ENCODE measurements at regions not wholly inside any gene's neighbourhood (a gene's known extent, or its start where the extent isn't known, plus 50 kb on each side); places are given as distances from the start of the nearest gene placed in this dataset.

DNA sequence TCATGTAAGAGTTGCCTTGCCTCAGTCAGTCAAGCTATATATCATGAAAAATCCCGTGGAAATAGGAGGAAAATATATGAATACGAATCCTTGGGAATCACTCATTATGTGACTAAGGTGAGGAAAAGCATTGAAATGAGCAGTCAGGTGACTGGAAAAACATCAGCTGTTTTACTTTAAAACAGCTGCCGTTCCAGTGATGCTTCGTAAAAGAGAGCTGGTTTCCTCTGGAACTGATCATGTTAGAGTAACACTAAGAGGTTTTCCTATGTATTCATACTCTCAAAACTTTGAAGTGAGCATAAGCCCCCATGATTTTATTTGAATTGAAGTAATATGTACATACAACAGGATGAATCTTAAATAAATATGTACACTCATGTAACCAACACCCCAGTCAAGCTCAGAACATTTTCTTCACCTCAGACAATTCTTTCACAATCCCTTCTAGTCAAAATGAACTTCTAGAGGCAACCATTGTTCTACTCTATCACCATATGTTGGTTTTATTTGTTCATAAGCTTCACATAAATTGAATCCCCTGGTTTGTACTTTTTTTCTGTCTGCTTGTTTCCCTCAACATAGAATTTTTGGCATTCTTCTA, 107.7 kb downstream of the SLC25A46 start:
- TF ChIP-seq, protein P1, sequence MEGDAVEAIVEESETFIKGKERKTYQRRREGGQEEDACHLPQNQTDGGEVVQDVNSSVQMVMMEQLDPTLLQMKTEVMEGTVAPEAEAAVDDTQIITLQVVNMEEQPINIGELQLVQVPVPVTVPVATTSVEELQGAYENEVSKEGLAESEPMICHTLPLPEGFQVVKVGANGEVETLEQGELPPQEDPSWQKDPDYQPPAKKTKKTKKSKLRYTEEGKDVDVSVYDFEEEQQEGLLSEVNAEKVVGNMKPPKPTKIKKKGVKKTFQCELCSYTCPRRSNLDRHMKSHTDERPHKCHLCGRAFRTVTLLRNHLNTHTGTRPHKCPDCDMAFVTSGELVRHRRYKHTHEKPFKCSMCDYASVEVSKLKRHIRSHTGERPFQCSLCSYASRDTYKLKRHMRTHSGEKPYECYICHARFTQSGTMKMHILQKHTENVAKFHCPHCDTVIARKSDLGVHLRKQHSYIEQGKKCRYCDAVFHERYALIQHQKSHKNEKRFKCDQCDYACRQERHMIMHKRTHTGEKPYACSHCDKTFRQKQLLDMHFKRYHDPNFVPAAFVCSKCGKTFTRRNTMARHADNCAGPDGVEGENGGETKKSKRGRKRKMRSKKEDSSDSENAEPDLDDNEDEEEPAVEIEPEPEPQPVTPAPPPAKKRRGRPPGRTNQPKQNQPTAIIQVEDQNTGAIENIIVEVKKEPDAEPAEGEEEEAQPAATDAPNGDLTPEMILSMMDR (IDR thresholded peaks at IDR 0.05; ENCODE audit: insufficient read depth, low read depth, low read length, missing control alignments) = no peak
- no peak overlapping the region for H3K4me3 ChIP-seq (ENCODE audit: low read depth, low read length)
- no peak for DNase-seq (ENCODE audit: low read depth)

DNA sequence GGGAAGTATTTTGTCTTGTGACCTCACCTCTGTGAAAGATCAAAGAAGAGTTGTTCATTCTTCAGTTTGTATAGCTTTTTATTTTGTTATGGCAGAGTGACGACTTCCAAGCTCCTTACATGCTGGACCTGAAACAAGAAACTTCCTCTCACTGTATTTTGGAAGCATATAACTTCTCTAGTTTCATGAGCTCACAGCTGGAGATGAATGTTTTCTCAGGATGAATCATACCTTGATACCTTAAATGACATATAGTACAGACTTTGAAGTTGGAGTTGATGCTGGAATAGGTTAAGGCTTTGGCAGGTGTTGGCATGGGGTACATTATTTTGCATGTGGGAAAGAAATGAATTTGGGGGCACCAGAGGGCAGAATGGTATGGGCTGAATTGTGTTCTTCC, 112.5 kb downstream of the SLC25A46 start:
- TF ChIP-seq, protein P1 (IDR thresholded peaks at IDR 0.05; ENCODE audit: insufficient read depth, low read depth, low read length, missing control alignments) = no peak
- no peak for DNase-seq (ENCODE audit: low read depth)
- H3K4me3 ChIP-seq (ENCODE audit: low read depth, low read length) = no peak overlapping the region

- peak; percentile 73 for DNase-seq (ENCODE audit: low read depth)
- TF ChIP-seq, protein P1 (IDR thresholded peaks at IDR 0.05; ENCODE audit: insufficient read depth, low read depth, low read length, missing control alignments) = no peak
- no peak overlapping the region for H3K4me3 ChIP-seq (ENCODE audit: low read depth, low read length)
These were observed 113.2 kb downstream of the SLC25A46 start for GRCh38 chr5:110852053-110852452.

DNA sequence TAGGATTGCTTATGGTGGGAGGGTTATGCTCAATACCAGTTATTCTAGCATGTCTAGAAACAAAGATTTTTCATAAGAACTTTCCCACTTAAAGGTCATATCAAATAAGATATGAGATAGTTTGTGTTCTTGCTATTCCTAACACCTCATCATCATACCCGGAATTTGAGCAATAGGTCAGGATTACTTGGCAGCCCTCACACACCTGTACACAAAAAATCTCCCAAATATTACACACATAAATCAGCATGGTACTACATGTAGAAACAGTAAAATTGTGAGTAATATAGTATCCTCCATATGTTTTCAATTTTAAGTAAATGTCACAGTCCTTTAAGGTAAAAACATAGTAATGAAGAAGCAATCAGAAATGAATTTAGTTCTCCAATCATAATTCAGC, 113.7 kb downstream of the SLC25A46 start:
- H3K4me3 ChIP-seq (ENCODE audit: low read depth, low read length) = no peak overlapping the region
- TF ChIP-seq, protein P1 (IDR thresholded peaks at IDR 0.05; ENCODE audit: insufficient read depth, low read depth, low read length, missing control alignments) = no peak
- DNase-seq (ENCODE audit: low read depth) = no peak

GRCh38 chr5:110853267-110853666, 114.5 kb downstream of the SLC25A46 start:
- no peak overlapping the region for H3K4me3 ChIP-seq (ENCODE audit: low read depth, low read length)
- no peak for DNase-seq (ENCODE audit: low read depth)
- TF ChIP-seq, protein P1 (IDR thresholded peaks at IDR 0.05; ENCODE audit: insufficient read depth, low read depth, low read length, missing control alignments) = no peak

GRCh38 chr5:110854200-110854599, 115.4 kb downstream of the SLC25A46 start:
- TF ChIP-seq, protein P1 (IDR thresholded peaks at IDR 0.05; ENCODE audit: insufficient read depth, low read depth, low read length, missing control alignments) = no peak
- DNase-seq (ENCODE audit: low read depth) = no peak

GRCh38 chr5:110855961-110856360, 117.2 kb downstream of the SLC25A46 start:
- no peak overlapping the region for H3K4me3 ChIP-seq (ENCODE audit: low read depth, low read length)
- TF ChIP-seq, protein P1 (IDR thresholded peaks at IDR 0.05; ENCODE audit: insufficient read depth, low read depth, low read length, missing control alignments) = no peak
- no peak for DNase-seq (ENCODE audit: low read depth)

More at GRCh38 chr5:110854200-110854599, 115.4 kb downstream of the SLC25A46 start:
- no peak overlapping the region for H3K4me3 ChIP-seq (ENCODE audit: low read depth, low read length)
